ENCODE measurements at regions not wholly inside any gene's neighbourhood (a gene's known extent, or its start where the extent isn't known, plus 50 kb on each side); places are given as distances from the start of the nearest gene placed in this dataset.
"Not testable (repeated sequence)": the region's sequence is repeated elsewhere in the genome, so short reads cannot be mapped to it uniquely, and the experiment has no call there.

- H3K27ac ChIP-seq (ENCODE audit: insufficient read depth, low read depth, low read length, poor library complexity, severe bottlenecking): no peak overlapping the region
- peaks cover 8% of the 10 kb centered on the region for H3K4me1 ChIP-seq (ENCODE audit: control insufficient read depth, insufficient read depth, low read length)
- no peaks in the 10 kb centered on the region for H3K9me3 ChIP-seq (ENCODE audit: control insufficient read depth, low read length)
- H3K4me3 ChIP-seq (ENCODE audit: insufficient read depth, low read depth, low read length): no peak overlapping the region
- H3K27me3 ChIP-seq (ENCODE audit: control insufficient read depth, insufficient read depth, low read length, poor library complexity, severe bottlenecking): no peaks in the 10 kb centered on the region
- WGBS, 2 experiments: 91 to 96% methylated on average over 1 of the region's 1 CpG
- H3K36me3 ChIP-seq (ENCODE audit: control insufficient read depth, insufficient read depth, low read length): no peaks in the 10 kb centered on the region
Measured at GRCh38 chr2:234169674-234170073, 119.2 kb downstream of the SPP2 start.

- not testable (repeated sequence) for H3K27ac ChIP-seq (ENCODE audit: insufficient read depth, low read depth, low read length, poor library complexity, severe bottlenecking); H3K4me3 ChIP-seq (ENCODE audit: insufficient read depth, low read depth, low read length)
- WGBS, 2 experiments: 43 to 97% methylated on average over 4 to 7 of the region's 8 CpGs
Measured at GRCh38 chr2:234168605-234169570, 118.4 kb downstream of the SPP2 start.

DNA sequence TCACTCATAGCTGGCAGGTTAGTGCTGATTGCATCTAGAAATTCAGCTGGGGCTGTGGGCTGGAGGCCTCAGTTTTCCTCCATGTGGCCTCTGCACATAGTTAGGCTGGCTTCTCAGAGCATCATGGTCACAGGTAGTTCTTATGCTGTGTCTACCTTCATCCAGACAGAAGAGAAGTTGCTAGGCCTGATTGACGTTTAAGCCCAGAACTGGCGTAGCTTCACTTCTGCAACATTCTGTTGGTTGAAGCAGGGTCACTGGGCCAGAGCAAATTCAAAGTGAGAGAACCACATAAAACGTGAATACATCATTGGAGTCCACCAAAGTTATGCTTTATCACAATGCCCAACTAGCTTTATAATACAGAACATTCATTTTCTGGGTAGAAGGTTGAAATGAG is 116.0 kb downstream of the SPP2 start:
- Histone ChIP-seq H3K9me3 (ENCODE audit: control insufficient read depth, low read length) (no peaks in the 10 kb centered on the region), H3K36me3 (ENCODE audit: control insufficient read depth, insufficient read depth, low read length) (no peaks in the 10 kb centered on the region), H3K27ac (ENCODE audit: insufficient read depth, low read depth, low read length, poor library complexity, severe bottlenecking) (no peak overlapping the region), H3K4me3 (ENCODE audit: insufficient read depth, low read depth, low read length) (no peak overlapping the region), H3K4me1 (ENCODE audit: control insufficient read depth, insufficient read depth, low read length) (peaks cover 5% of the 10 kb centered on the region), H3K27me3 (ENCODE audit: control insufficient read depth, insufficient read depth, low read length, poor library complexity, severe bottlenecking) (no peaks in the 10 kb centered on the region)
- WGBS, 2 experiments: 91 to 99% methylated on average over 3 of the region's 3 CpGs

More at GRCh38 chr2:234168605-234169570, 118.4 kb downstream of the SPP2 start:
- not testable (repeated sequence) for H3K36me3 ChIP-seq (ENCODE audit: control insufficient read depth, insufficient read depth, low read length); H3K4me1 ChIP-seq (ENCODE audit: control insufficient read depth, insufficient read depth, low read length); H3K27me3 ChIP-seq (ENCODE audit: control insufficient read depth, insufficient read depth, low read length, poor library complexity, severe bottlenecking); H3K9me3 ChIP-seq (ENCODE audit: control insufficient read depth, low read length)

DNA sequence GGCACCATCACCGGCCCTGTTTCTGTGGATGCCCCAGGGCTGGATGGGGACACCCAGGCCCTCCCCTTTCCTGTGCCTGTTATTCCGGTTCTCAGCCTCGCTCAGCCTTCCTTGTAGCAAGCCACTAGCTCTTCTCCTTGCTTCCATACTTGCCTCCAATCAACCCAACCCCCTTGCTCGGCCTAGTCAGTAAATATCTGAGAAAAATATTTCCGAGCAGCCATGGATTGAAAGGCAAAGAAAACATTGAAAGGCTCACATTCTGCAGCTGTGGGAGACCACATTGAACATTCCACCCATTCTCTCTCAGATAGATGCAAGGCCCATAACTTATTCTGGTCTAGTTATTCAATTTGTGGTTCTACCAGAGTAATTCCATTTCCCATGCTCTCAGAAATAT is 114.9 kb downstream of the SPP2 start:
- Histone ChIP-seq H3K4me3 (ENCODE audit: insufficient read depth, low read depth, low read length) (no peak overlapping the region), H3K9me3 (ENCODE audit: control insufficient read depth, low read length) (no peaks in the 10 kb centered on the region), H3K27me3 (ENCODE audit: control insufficient read depth, insufficient read depth, low read length, poor library complexity, severe bottlenecking) (no peaks in the 10 kb centered on the region), H3K27ac (ENCODE audit: insufficient read depth, low read depth, low read length, poor library complexity, severe bottlenecking) (no peak overlapping the region), H3K4me1 (ENCODE audit: control insufficient read depth, insufficient read depth, low read length) (no peaks in the 10 kb centered on the region), H3K36me3 (ENCODE audit: control insufficient read depth, insufficient read depth, low read length) (no peaks in the 10 kb centered on the region)
- 77 to 79% methylated on average over 5 of the region's 5 CpGs for WGBS, 2 experiments

DNA sequence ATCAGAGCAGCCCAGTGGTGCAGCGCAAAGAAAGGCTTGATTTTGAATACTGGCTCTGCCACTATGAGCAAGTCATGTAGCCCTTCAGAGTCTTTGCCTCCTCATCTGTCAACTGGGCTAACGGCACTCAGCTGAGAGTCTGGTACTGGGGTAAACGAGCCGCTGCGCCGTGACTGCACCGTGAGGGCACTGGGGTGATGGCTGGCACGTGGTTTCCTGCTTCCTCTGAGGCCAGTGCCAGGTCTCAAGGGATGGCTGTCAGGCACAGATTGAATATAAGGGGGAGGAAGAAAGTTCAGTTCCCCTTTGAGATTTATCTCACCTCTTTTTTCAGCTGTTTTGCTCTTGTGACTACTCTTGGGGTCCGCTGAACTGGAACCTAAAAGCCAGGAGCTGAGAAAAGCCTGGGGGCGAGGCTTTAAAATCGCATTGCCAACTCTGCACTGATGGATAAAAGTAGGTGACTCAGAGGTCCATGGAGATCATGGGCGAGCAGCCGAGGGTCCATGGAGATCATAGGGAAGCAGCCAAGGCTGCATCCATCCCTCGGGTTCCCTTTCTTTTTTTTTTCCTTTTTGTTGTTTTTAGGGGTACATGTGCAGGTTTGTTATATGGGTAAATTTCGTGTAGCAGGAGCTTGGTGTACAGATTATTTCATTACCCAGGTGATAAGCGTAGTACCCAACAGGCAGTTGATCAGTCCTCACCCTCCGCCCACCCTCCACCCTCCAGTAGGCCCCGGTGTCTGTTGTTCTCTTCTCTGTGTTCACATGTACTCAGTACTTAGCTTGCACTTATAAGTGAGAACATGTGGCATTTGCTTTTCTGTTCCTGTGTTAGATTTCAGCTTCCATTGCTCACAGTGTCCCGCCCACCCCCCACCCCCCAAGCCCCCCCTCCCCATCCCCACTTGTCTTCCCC is 114.3 kb downstream of the SPP2 start:
- WGBS, 2 experiments: 89 to 91% methylated on average over 17 to 18 of the region's 19 CpGs
- no peaks in the 10 kb centered on the region for H3K4me1 ChIP-seq (ENCODE audit: control insufficient read depth, insufficient read depth, low read length)
- H3K9me3 ChIP-seq (ENCODE audit: control insufficient read depth, low read length): no peaks in the 10 kb centered on the region
- no peak overlapping the region for H3K27ac ChIP-seq (ENCODE audit: insufficient read depth, low read depth, low read length, poor library complexity, severe bottlenecking)
- H3K4me3 ChIP-seq (ENCODE audit: insufficient read depth, low read depth, low read length): no peak overlapping the region
- H3K27me3 ChIP-seq (ENCODE audit: control insufficient read depth, insufficient read depth, low read length, poor library complexity, severe bottlenecking): no peaks in the 10 kb centered on the region
- H3K36me3 ChIP-seq (ENCODE audit: control insufficient read depth, insufficient read depth, low read length): no peaks in the 10 kb centered on the region

DNA sequence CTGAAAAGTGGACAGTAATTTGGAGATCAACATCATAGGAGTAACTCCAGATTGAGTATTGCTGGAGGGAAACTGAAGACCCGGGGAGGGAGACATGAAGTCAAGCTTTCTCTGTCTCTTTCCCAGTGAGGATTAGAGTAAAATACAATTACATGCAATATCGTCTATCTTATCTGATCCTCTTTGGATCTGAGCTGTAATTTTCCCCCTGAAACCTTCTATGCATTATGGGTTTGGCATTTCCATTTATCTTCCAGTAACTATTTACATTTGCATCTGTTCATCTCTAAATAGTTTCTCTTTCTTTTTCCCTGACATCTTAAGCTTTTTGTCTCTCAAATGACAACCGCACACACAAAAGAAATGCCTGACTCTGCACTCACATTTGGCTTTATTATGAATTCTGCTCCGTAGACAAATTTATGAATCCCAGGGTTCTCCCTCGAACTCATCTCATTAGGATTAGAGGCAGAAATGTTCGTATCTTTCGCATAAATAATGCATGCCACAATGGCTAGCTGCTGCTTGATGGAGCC is 113.1 kb downstream of the SPP2 start:
- no peak overlapping the region for H3K27ac ChIP-seq (ENCODE audit: insufficient read depth, low read depth, low read length, poor library complexity, severe bottlenecking)
- H3K4me3 ChIP-seq (ENCODE audit: insufficient read depth, low read depth, low read length): no peak overlapping the region
- H3K4me1 ChIP-seq (ENCODE audit: control insufficient read depth, insufficient read depth, low read length): no peaks in the 10 kb centered on the region
- no peaks in the 10 kb centered on the region for H3K9me3 ChIP-seq (ENCODE audit: control insufficient read depth, low read length)
- no peaks in the 10 kb centered on the region for H3K36me3 ChIP-seq (ENCODE audit: control insufficient read depth, insufficient read depth, low read length)
- no peaks in the 10 kb centered on the region for H3K27me3 ChIP-seq (ENCODE audit: control insufficient read depth, insufficient read depth, low read length, poor library complexity, severe bottlenecking)
- WGBS, 2 experiments: 89 to 94% methylated on average over 7 of the region's 7 CpGs

GRCh38 chr2:234162861-234163260 is 112.4 kb downstream of the SPP2 start:
- no peaks in the 10 kb centered on the region for H3K4me1 ChIP-seq (ENCODE audit: control insufficient read depth, insufficient read depth, low read length)
- H3K4me3 ChIP-seq (ENCODE audit: insufficient read depth, low read depth, low read length): no peak overlapping the region
- 92 to 97% methylated on average over 1 of the region's 1 CpG for WGBS, 2 experiments
- no peak overlapping the region for H3K27ac ChIP-seq (ENCODE audit: insufficient read depth, low read depth, low read length, poor library complexity, severe bottlenecking)
- no peaks in the 10 kb centered on the region for H3K27me3 ChIP-seq (ENCODE audit: control insufficient read depth, insufficient read depth, low read length, poor library complexity, severe bottlenecking)
- H3K36me3 ChIP-seq (ENCODE audit: control insufficient read depth, insufficient read depth, low read length): no peaks in the 10 kb centered on the region
- no peaks in the 10 kb centered on the region for H3K9me3 ChIP-seq (ENCODE audit: control insufficient read depth, low read length)

DNA sequence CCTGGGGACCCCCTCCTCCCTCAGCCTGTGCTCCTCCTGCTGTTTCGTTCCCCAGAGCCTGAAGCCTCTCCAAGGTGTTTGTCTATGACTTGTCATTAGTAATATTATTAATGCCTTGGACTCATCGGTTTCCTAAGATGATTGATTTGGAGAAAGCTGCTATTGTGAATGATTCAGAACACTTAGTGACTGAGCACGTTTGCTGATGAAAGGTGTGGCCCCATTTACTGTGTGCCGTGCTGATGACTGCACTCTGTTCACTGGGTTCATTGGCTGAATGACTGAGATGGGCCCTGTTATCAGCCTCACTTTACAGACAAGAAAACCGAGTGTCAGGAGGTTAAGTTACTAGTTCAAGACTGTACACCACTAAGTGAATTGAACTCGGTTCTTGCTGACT is 111.4 kb downstream of the SPP2 start:
- H3K27ac ChIP-seq (ENCODE audit: insufficient read depth, low read depth, low read length, poor library complexity, severe bottlenecking): no peak overlapping the region
- H3K27me3 ChIP-seq (ENCODE audit: control insufficient read depth, insufficient read depth, low read length, poor library complexity, severe bottlenecking): no peaks in the 10 kb centered on the region
- H3K4me1 ChIP-seq (ENCODE audit: control insufficient read depth, insufficient read depth, low read length): no peaks in the 10 kb centered on the region
- WGBS, 2 experiments: 93 to 95% methylated on average over 5 to 6 of the region's 6 CpGs
- no peak overlapping the region for H3K4me3 ChIP-seq (ENCODE audit: insufficient read depth, low read depth, low read length)
- no peaks in the 10 kb centered on the region for H3K36me3 ChIP-seq (ENCODE audit: control insufficient read depth, insufficient read depth, low read length)
- H3K9me3 ChIP-seq (ENCODE audit: control insufficient read depth, low read length): no peaks in the 10 kb centered on the region

GRCh38 chr2:234158812-234159211 is 108.3 kb downstream of the SPP2 start:
- no peak overlapping the region for H3K27ac ChIP-seq (ENCODE audit: insufficient read depth, low read depth, low read length, poor library complexity, severe bottlenecking)
- 79 to 81% methylated on average over 3 to 4 of the region's 4 CpGs for WGBS, 2 experiments
- H3K27me3 ChIP-seq (ENCODE audit: control insufficient read depth, insufficient read depth, low read length, poor library complexity, severe bottlenecking): no peaks in the 10 kb centered on the region
- no peaks in the 10 kb centered on the region for H3K9me3 ChIP-seq (ENCODE audit: control insufficient read depth, low read length)
- H3K4me1 ChIP-seq (ENCODE audit: control insufficient read depth, insufficient read depth, low read length): peaks cover 3% of the 10 kb centered on the region
- H3K36me3 ChIP-seq (ENCODE audit: control insufficient read depth, insufficient read depth, low read length): no peaks in the 10 kb centered on the region
- H3K4me3 ChIP-seq (ENCODE audit: insufficient read depth, low read depth, low read length): no peak overlapping the region
